Neural progenitor cell (in vitro differentiated cells): ENCODE measurements at regions not wholly inside any gene's neighbourhood (a gene's known extent, or its start where the extent isn't known, plus 50 kb on each side); places are given as distances from the start of the nearest gene placed in this dataset.

ENCODE experiments used
- CTCF ChIP-seq: fragments of 200-600 bp; sonication (generic); IDR thresholded peaks from 2 replicates; pipeline ENCODE4 v1.5.1; 2017; ENCODE audit warnings: antibody characterized with exemption, mild to moderate bottlenecking
- EZH2 ChIP-seq: fragments of 200-600 bp; sonication (generic); IDR thresholded peaks from 2 replicates; pipeline ENCODE4 v1.6.1; 2017; ENCODE audit warnings: antibody characterized with exemption, mild to moderate bottlenecking, moderate library complexity
- EZH2phosphoT487 ChIP-seq: fragments of 200-600 bp; sonication (generic); IDR thresholded peaks from 2 replicates; pipeline ENCODE4 v1.6.1; 2017; ENCODE audit warnings: antibody characterized with exemption

GRCh38 chr6:11311970-11312369 lies 79.5 kb upstream of the NEDD9 start:
- TF ChIP-seq CTCF (no peak), EZH2phosphoT487 (no peak), EZH2 (no peak)
